Upper lobe of left lung (tissue), 4 donors: ENCODE measurements at regions not wholly inside any gene's neighbourhood (a gene's known extent, or its start where the extent isn't known, plus 50 kb on each side); places are given as distances from the start of the nearest gene placed in this dataset.

Experiments used
- EP300 ChIP-seq, 4 donors: sonication (generic); formaldehyde crosslinking; IDR thresholded peaks; one replicate each; pipeline ENCODE4 v1.5.1; 2017; ENCODE audit warnings: antibody characterized with exemption in 4 of 4, control low read depth in 2 of 4
- POLR2A ChIP-seq, 4 donors: fragments of 450-650 bp; IDR thresholded peaks; one replicate each; pipeline ENCODE4 v1.5.1; 2016 to 2017; ENCODE audit warnings: antibody characterized with exemption in 4 of 4, mild to moderate bottlenecking in 2 of 4
- POLR2AphosphoS5 ChIP-seq, 2 donors: sonication (generic); formaldehyde crosslinking; IDR thresholded peaks; one replicate each; pipeline ENCODE4 v1.5.1; 2017; ENCODE audit warnings: antibody characterized with exemption in 2 of 2
- TF ChIP-seq, protein P1 (sequence below), 6 experiments: fragments of 450-650 bp in 4 of 6; fragments of 200-600 bp in 2 of 6; sonication (generic) in 2 of 6; IDR thresholded peaks; one replicate each; pipeline ENCODE4 v1.5.1; 2016 to 2019; ENCODE audit warnings: antibody characterized with exemption in 6 of 6

DNA sequence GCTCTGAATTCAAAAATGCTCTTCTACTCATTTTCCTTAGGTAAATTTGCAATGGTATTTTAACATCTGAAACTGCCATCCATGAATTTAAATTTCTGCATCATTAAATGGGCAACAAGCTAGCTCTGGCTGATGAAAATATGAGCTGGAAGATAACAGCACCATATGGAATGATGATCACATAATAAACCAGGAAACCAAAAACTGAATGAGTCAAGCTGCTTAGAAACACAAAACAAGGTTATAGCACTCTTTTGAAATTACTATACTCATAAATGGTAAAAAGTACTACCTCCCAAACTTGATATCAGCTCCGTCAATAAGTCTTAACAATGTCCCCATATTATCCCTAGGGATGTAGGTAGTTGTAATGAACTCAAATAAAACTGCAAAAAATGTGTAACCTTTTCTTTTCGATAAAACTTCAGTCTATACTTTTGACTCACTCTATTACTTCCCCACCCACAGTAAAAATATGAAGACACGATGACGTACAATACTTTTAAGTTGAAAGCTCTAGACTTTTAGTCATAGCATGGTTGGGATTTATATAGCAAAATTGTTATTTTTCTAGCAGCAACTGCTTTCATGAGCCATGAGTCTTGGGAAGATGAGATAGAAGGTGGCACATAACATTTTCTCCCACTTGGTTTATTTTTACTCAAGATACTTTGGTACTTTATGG, 396.7 kb downstream of the CDH2 start:
- TF ChIP-seq, protein P1, sequence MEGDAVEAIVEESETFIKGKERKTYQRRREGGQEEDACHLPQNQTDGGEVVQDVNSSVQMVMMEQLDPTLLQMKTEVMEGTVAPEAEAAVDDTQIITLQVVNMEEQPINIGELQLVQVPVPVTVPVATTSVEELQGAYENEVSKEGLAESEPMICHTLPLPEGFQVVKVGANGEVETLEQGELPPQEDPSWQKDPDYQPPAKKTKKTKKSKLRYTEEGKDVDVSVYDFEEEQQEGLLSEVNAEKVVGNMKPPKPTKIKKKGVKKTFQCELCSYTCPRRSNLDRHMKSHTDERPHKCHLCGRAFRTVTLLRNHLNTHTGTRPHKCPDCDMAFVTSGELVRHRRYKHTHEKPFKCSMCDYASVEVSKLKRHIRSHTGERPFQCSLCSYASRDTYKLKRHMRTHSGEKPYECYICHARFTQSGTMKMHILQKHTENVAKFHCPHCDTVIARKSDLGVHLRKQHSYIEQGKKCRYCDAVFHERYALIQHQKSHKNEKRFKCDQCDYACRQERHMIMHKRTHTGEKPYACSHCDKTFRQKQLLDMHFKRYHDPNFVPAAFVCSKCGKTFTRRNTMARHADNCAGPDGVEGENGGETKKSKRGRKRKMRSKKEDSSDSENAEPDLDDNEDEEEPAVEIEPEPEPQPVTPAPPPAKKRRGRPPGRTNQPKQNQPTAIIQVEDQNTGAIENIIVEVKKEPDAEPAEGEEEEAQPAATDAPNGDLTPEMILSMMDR (IDR thresholded peaks at IDR 0.05): no peak
- TF ChIP-seq POLR2AphosphoS5 (IDR thresholded peaks at IDR 0.05): no peak
- no peak for TF ChIP-seq POLR2A (IDR thresholded peaks at IDR 0.05)
- no peak for TF ChIP-seq EP300 (IDR thresholded peaks at IDR 0.05)
